IMR-90 (cell line): ENCODE measurements at regions not wholly inside any gene's neighbourhood (a gene's known extent, or its start where the extent isn't known, plus 50 kb on each side); places are given as distances from the start of the nearest gene placed in this dataset.

Experiments
- ATAC-seq: fragments of 200-7000 bp; cut with Tn5 transposase; 2 replicates; pipeline ENCODE4 v1.9.1; 2020; ENCODE audit warnings: low read depth, mild to moderate bottlenecking, moderate library complexity
- BruUV-seq: library from RNA; stranded (reverse); fragments of 400-500 nt; replicated peaks from 2 replicates; lab custom pipeline; 2021; lab: Mats Ljungman, UMichigan
- CTCF ChIA-PET: fragments of 300-600 bp; formaldehyde crosslinking; extraction: SDS; loops from one replicate; lab custom pipeline; 2021; ENCODE audit warnings: antibody characterized with exemption; lab: Yijun Ruan, JAX
- POLR2A ChIA-PET: fragments of 300-600 bp; sonication (Branson Sonifier 250); formaldehyde crosslinking; loops from one replicate; lab custom pipeline; 2022; ENCODE audit warnings: antibody characterized with exemption; ENCODE audit not compliant: unreplicated experiment; lab: Charles Lee
- DNase-seq: peaks from one replicate; pipeline ENCODE4 v3.0.0; 2013
- H2AFZ ChIP-seq: replicated peaks from 2 replicates; pipeline ENCODE3; 2013; ENCODE audit warnings: low read length, mild to moderate bottlenecking; ENCODE audit not compliant: poor library complexity
- H2AK5ac ChIP-seq: 2 replicates; pipeline ENCODE4 v1.6.1; 2013; ENCODE audit warnings: low read depth, low read length, inconsistent platforms
- H2AK9ac ChIP-seq: replicated peaks from 2 replicates; pipeline ENCODE3; 2013; ENCODE audit warnings: mild to moderate bottlenecking, low read depth, low read length, moderate library complexity; ENCODE audit not compliant: poor library complexity
- H2BK120ac ChIP-seq: 2 replicates; pipeline ENCODE4 v1.6.1; 2013; ENCODE audit warnings: low read depth, low read length, inconsistent platforms
- H2BK15ac ChIP-seq: 3 replicates; pipeline ENCODE4 v1.6.1; 2013; ENCODE audit warnings: low read depth, low read length, inconsistent platforms
- H2BK20ac ChIP-seq: 2 replicates; pipeline ENCODE4 v1.6.1; 2013; ENCODE audit warnings: low read depth, mild to moderate bottlenecking, inconsistent platforms, low read length, moderate library complexity
- H2BK5ac ChIP-seq: 2 replicates; pipeline ENCODE4 v1.6.1; 2013; ENCODE audit warnings: mild to moderate bottlenecking, low read depth, low read length, inconsistent platforms; ENCODE audit not compliant: poor library complexity, severe bottlenecking
- H3K14ac ChIP-seq: replicated peaks from 2 replicates; pipeline ENCODE4 v1.6.1; 2013; ENCODE audit warnings: low read depth, low read length, inconsistent platforms
- H3K18ac ChIP-seq: 2 replicates; pipeline ENCODE4 v1.6.1; 2013; ENCODE audit warnings: low read depth, low read length, control low read depth
- H3K23ac ChIP-seq: 2 replicates; pipeline ENCODE4 v1.6.1; 2013; ENCODE audit warnings: low read depth, low read length, inconsistent platforms
- H3K27ac ChIP-seq: 2 replicates; pipeline ENCODE4 v1.5.1; 2013; ENCODE audit warnings: mild to moderate bottlenecking, control low read depth, low read length; ENCODE audit not compliant: insufficient read depth
- H3K27me3 ChIP-seq: 2 replicates; pipeline ENCODE4 v1.6.1; 2013; ENCODE audit warnings: low read length; ENCODE audit not compliant: control insufficient read depth, insufficient read depth
- H3K36me3 ChIP-seq: 2 replicates; pipeline ENCODE4 v1.6.1; 2013; ENCODE audit warnings: low read length, mixed read lengths; ENCODE audit not compliant: control insufficient read depth, insufficient read depth
- H3K4ac ChIP-seq: 2 replicates; pipeline ENCODE4 v1.6.1; 2013; ENCODE audit warnings: low read depth, low read length, inconsistent platforms
- H3K4me1 ChIP-seq: 2 replicates; pipeline ENCODE4 v1.6.1; 2013; ENCODE audit warnings: low read length, mixed read lengths; ENCODE audit not compliant: control insufficient read depth, insufficient read depth
- H3K4me2 ChIP-seq: 2 replicates; pipeline ENCODE4 v1.6.1; 2013; ENCODE audit warnings: low read depth, mild to moderate bottlenecking, control low read depth, low read length, moderate library complexity
- H3K4me3 ChIP-seq: 2 replicates; pipeline ENCODE4 v1.5.1; 2013; ENCODE audit warnings: low read depth, mild to moderate bottlenecking, control low read depth, low read length, moderate library complexity; ENCODE audit not compliant: insufficient read depth
- H3K56ac ChIP-seq: 2 replicates; pipeline ENCODE4 v1.6.1; 2013; ENCODE audit warnings: low read length, inconsistent platforms; ENCODE audit not compliant: insufficient read depth; ENCODE audit errors: extremely low read depth
- H3K79me1 ChIP-seq, 2 experiments: 2 replicates each; pipeline ENCODE4 v1.6.1; 2013; ENCODE audit warnings: low read length in 2 of 2, inconsistent platforms in 1 of 2, low read depth in 1 of 2
- H3K9ac ChIP-seq: 2 replicates; pipeline ENCODE4 v1.6.1; 2013; ENCODE audit warnings: low read depth, low read length, control low read depth
- H3K9me1 ChIP-seq: 2 replicates; pipeline ENCODE4 v1.6.1; 2013; ENCODE audit warnings: low read length, inconsistent platforms; ENCODE audit not compliant: insufficient read depth
- H3K9me3 ChIP-seq: 2 replicates; pipeline ENCODE4 v1.6.1; 2013; ENCODE audit warnings: low read length; ENCODE audit not compliant: control insufficient read depth, insufficient read depth
- H4K20me1 ChIP-seq: 2 replicates; pipeline ENCODE4 v1.6.1; 2013; ENCODE audit warnings: low read length, inconsistent platforms; ENCODE audit not compliant: insufficient read depth
- H4K5ac ChIP-seq: 2 replicates; pipeline ENCODE4 v1.6.1; 2013; ENCODE audit warnings: mild to moderate bottlenecking, low read depth, low read length, control low read depth
- H4K8ac ChIP-seq, 2 experiments: 2 replicates each; pipeline ENCODE4 v1.6.1; 2013; ENCODE audit warnings: low read depth in 2 of 2, low read length in 2 of 2, control low read depth in 1 of 2, inconsistent platforms in 1 of 2
- H4K91ac ChIP-seq: 2 replicates; pipeline ENCODE4 v1.6.1; 2013; ENCODE audit warnings: low read depth, low read length, inconsistent platforms; ENCODE audit not compliant: insufficient read depth
- BHLHE40 ChIP-seq: fragments of 150-350 bp; IDR thresholded peaks from 2 replicates; pipeline ENCODE4 v1.6.1; 2016; ENCODE audit warnings: mild to moderate bottlenecking, low read depth, low read length
- CEBPB ChIP-seq: IDR thresholded peaks from 2 replicates; pipeline ENCODE4 v1.6.1; 2012; ENCODE audit warnings: low read depth, low read length, improper control_type of control experiment
- CHD1 ChIP-seq: IDR thresholded peaks from 2 replicates; pipeline ENCODE4 v1.6.1; 2012; ENCODE audit warnings: low read depth, low read length, improper control_type of control experiment
- FOS ChIP-seq: fragments of 150-350 bp; IDR thresholded peaks from 2 replicates; pipeline ENCODE4 v1.6.1; 2016; ENCODE audit warnings: low read depth, low read length
- MAFK ChIP-seq: IDR thresholded peaks from 2 replicates; pipeline ENCODE4 v1.6.1; 2012; ENCODE audit warnings: low read depth, low read length, improper control_type of control experiment
- MAZ ChIP-seq: IDR thresholded peaks from 2 replicates; pipeline ENCODE4 v1.6.1; 2012; ENCODE audit warnings: low read depth, mild to moderate bottlenecking, low read length, improper control_type of control experiment, moderate library complexity, borderline replicate concordance
- MXI1 ChIP-seq: IDR thresholded peaks from 2 replicates; pipeline ENCODE4 v1.6.1; 2012; ENCODE audit warnings: low read depth, mild to moderate bottlenecking, low read length, moderate library complexity, borderline replicate concordance
- NFE2L2 ChIP-seq: fragments of 150-350 bp; IDR thresholded peaks from 2 replicates; pipeline ENCODE4 v1.6.1; 2016; ENCODE audit warnings: low read depth, mild to moderate bottlenecking, low read length
- RAD21 ChIP-seq: IDR thresholded peaks from 2 replicates; pipeline ENCODE4 v1.6.1; 2012; ENCODE audit warnings: low read length, improper control_type of control experiment
- RCOR1 ChIP-seq: IDR thresholded peaks from 2 replicates; pipeline ENCODE4 v1.6.1; 2012; ENCODE audit warnings: mild to moderate bottlenecking, low read length, improper control_type of control experiment; ENCODE audit not compliant: insufficient replicate concordance
- RFX5 ChIP-seq: IDR thresholded peaks from 2 replicates; pipeline ENCODE4 v1.8.0; 2012; ENCODE audit warnings: low read depth, mild to moderate bottlenecking, low read length, moderate library complexity
- SMC3 ChIP-seq: fragments of 150-350 bp; IDR thresholded peaks from 2 replicates; pipeline ENCODE4 v1.6.1; 2016; ENCODE audit warnings: low read depth, mild to moderate bottlenecking, antibody characterized with exemption, low read length, moderate library complexity
- WGBS, 2 experiments: methylation state at CpG; one replicate each; pipeline versions ENCODE4 v1.1.5 to v1.1.7; 2013; ENCODE audit warnings: missing lambda C conversion rate in 2 of 2; ENCODE audit not compliant: insufficient read length in 1 of 2; ENCODE audit errors: extremely low coverage in 2 of 2; 5-methylcytosine and 5-hydroxymethylcytosine counted together
- dilution Hi-C: fragments of 300-500 bp; cut with HindIII; formaldehyde crosslinking; loops from one replicate; pipeline ENCODE4 v1.14.3; 2018; ENCODE audit warnings: low sequenced_read_pairs; ENCODE audit not compliant: unreplicated experiment
- in situ Hi-C: fragments of 300-500 bp; cut with MboI; formaldehyde crosslinking; loops from 3 replicates; pipeline ENCODE4 v1.14.3; 2019; ENCODE audit warnings: low sequenced_read_pairs, inconsistent platforms, mixed read lengths
- intact Hi-C: fragments of 100-400 bp; cut with micrococcal nuclease; formaldehyde crosslinking; loops from 2 replicates; pipeline ENCODE4 v1.10.0; 2022
- TF ChIP-seq, protein P1 (sequence below): conservative IDR thresholded peaks from 2 replicates; pipeline ENCODE4 v1.5.1; 2012; ENCODE audit warnings: mild to moderate bottlenecking, low read depth, low read length, improper control_type of control experiment
- TF ChIP-seq, protein P2 (sequence below): fragments of 150-350 bp; IDR thresholded peaks from 2 replicates; pipeline ENCODE4 v1.6.1; 2016; ENCODE audit warnings: low read depth, mild to moderate bottlenecking, low read length, moderate library complexity, borderline replicate concordance
- TF ChIP-seq, protein P3 (sequence below): fragments of 150-350 bp; IDR thresholded peaks from 2 replicates; pipeline ENCODE4 v1.6.1; 2017; ENCODE audit warnings: mild to moderate bottlenecking, antibody characterized with exemption, low read length, low read depth

DNA sequence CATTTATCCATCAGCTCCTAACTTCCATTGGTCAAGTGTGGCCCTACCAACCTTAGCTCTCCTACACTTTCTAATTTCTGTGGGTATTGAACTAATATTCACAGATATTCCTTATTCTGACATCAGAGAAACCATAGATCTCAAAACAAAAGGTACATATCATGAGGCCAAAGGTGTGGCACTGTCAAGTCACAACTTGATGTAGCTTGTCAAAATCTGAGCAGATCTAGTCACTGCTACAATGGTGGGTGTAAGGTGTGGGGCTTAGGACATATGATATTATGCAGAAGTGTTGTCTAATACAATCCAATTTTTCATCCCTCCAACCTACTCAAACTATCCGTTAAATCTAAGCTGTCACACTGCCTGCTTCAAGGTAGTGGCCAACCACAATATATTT is 114.0 kb upstream of the FAR2 start:
- H2BK5ac ChIP-seq, result no peak overlapping the region
- no peaks in the 10 kb centered on the region for H3K9me1 ChIP-seq
- no peak overlapping the region; the same call in 1 of the 2 replicates for H3K23ac ChIP-seq
- H3K4me3 ChIP-seq, result no peak overlapping the region
- H2AK5ac ChIP-seq, result no peak overlapping the region
- H4K5ac ChIP-seq, result no peak overlapping the region
- H3K18ac ChIP-seq, result no peak overlapping the region
- no peak overlapping the region for H2AK9ac ChIP-seq
- H2BK120ac ChIP-seq, result no peak overlapping the region
- intact Hi-C loops (no loop called here), dilution Hi-C loops (no loop called here), in situ Hi-C loops (no loop called here)
- no peak overlapping the region for H3K4me2 ChIP-seq
- no peaks in the 10 kb centered on the region for H3K27me3 ChIP-seq
- H4K20me1 ChIP-seq, result no peaks in the 10 kb centered on the region
- H3K9ac ChIP-seq, result no peak overlapping the region
- DNase-seq, result no peak
- H3K79me1 ChIP-seq, result no peaks in the 10 kb centered on the region
- H3K27ac ChIP-seq, result no peak overlapping the region
- CTCF ChIA-PET, result interaction anchor here (0.6 to 1.5 kb wide), 2 partner anchors 11 to 36 kb away, joined by 3 to 4 read pairs; no protein-coding TSS in a partner anchor
- no peak overlapping the region for H2AFZ ChIP-seq
- WGBS, 2 experiments, result no CpG with 5 or more reads among the region's 1 CpG
- no peak overlapping the region for H3K56ac ChIP-seq
- H3K9me3 ChIP-seq, result no peaks in the 10 kb centered on the region
- H3K4ac ChIP-seq, result no peak overlapping the region
- H4K8ac ChIP-seq, result no peak overlapping the region
- ATAC-seq, result no peak
- no peak overlapping the region for H2BK20ac ChIP-seq
- TF ChIP-seq MAFK, result no peak
- no peak for TF ChIP-seq RFX5
- TF ChIP-seq CEBPB, result no peak
- no peak for TF ChIP-seq NFE2L2
- TF ChIP-seq RCOR1, result no peak
- TF ChIP-seq MXI1, result no peak
- no peak for TF ChIP-seq FOS
- no peak for TF ChIP-seq RAD21
- TF ChIP-seq CHD1, result no peak
- TF ChIP-seq, protein P1, sequence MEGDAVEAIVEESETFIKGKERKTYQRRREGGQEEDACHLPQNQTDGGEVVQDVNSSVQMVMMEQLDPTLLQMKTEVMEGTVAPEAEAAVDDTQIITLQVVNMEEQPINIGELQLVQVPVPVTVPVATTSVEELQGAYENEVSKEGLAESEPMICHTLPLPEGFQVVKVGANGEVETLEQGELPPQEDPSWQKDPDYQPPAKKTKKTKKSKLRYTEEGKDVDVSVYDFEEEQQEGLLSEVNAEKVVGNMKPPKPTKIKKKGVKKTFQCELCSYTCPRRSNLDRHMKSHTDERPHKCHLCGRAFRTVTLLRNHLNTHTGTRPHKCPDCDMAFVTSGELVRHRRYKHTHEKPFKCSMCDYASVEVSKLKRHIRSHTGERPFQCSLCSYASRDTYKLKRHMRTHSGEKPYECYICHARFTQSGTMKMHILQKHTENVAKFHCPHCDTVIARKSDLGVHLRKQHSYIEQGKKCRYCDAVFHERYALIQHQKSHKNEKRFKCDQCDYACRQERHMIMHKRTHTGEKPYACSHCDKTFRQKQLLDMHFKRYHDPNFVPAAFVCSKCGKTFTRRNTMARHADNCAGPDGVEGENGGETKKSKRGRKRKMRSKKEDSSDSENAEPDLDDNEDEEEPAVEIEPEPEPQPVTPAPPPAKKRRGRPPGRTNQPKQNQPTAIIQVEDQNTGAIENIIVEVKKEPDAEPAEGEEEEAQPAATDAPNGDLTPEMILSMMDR, result no peak
- TF ChIP-seq, protein P2, sequence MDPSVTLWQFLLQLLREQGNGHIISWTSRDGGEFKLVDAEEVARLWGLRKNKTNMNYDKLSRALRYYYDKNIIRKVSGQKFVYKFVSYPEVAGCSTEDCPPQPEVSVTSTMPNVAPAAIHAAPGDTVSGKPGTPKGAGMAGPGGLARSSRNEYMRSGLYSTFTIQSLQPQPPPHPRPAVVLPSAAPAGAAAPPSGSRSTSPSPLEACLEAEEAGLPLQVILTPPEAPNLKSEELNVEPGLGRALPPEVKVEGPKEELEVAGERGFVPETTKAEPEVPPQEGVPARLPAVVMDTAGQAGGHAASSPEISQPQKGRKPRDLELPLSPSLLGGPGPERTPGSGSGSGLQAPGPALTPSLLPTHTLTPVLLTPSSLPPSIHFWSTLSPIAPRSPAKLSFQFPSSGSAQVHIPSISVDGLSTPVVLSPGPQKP, result no peak
- TF ChIP-seq, protein P3, sequence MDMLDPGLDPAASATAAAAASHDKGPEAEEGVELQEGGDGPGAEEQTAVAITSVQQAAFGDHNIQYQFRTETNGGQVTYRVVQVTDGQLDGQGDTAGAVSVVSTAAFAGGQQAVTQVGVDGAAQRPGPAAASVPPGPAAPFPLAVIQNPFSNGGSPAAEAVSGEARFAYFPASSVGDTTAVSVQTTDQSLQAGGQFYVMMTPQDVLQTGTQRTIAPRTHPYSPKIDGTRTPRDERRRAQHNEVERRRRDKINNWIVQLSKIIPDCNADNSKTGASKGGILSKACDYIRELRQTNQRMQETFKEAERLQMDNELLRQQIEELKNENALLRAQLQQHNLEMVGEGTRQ, result no peak
- TF ChIP-seq MAZ, result no peak
- no peak for TF ChIP-seq SMC3
- TF ChIP-seq BHLHE40, result no peak
- peaks cover 3% of the 10 kb centered on the region for H3K4me1 ChIP-seq
- H3K14ac ChIP-seq, result no peak overlapping the region
- no TSS peak for BruUV-seq
- H4K91ac ChIP-seq, result no peak overlapping the region
- no peaks in the 10 kb centered on the region for H3K36me3 ChIP-seq
- H2BK15ac ChIP-seq, result no peak overlapping the region
- POLR2A ChIA-PET, result no interaction called here
